Neutrophil (primary cell): ENCODE measurements at regions not wholly inside any gene's neighbourhood (a gene's known extent, or its start where the extent isn't known, plus 50 kb on each side); places are given as distances from the start of the nearest gene placed in this dataset.

ENCODE experiments used
- H3K27ac ChIP-seq: fragments of 200-600 bp; sonication (generic); 2 replicates; pipeline ENCODE4 v1.5.1; 2016; ENCODE audit warnings: mild to moderate bottlenecking, moderate library complexity
- H3K27me3 ChIP-seq: fragments of 200-600 bp; sonication (generic); 2 replicates; pipeline ENCODE4 v1.6.0; 2016; ENCODE audit warnings: mild to moderate bottlenecking
- H3K36me3 ChIP-seq: fragments of 200-600 bp; sonication (generic); 2 replicates; pipeline ENCODE4 v1.5.1; 2017
- H3K4me1 ChIP-seq, 2 experiments: fragments of 200-600 bp in 1 of 2; sonication (generic) in 1 of 2; 1 replicate in 1 of 2; 2 replicates in 1 of 2; pipeline versions ENCODE4 v1.5.1 to v1.6.1; 2013 to 2016; ENCODE audit warnings: low read depth in 1 of 2, low read length in 1 of 2, mild to moderate bottlenecking in 1 of 2, moderate library complexity in 1 of 2; ENCODE audit not compliant: control insufficient read depth in 1 of 2, insufficient read depth in 1 of 2
- H3K4me3 ChIP-seq, 2 experiments: fragments of 200-600 bp in 1 of 2; sonication (generic) in 1 of 2; 1 replicate in 1 of 2; 2 replicates in 1 of 2; pipeline ENCODE4 v1.5.1; 2013 to 2016; ENCODE audit warnings: low read depth in 1 of 2, low read length in 1 of 2, mild to moderate bottlenecking in 1 of 2, moderate library complexity in 1 of 2
- H3K9me3 ChIP-seq: fragments of 200-600 bp; sonication (generic); 2 replicates; pipeline ENCODE4 v1.5.1; 2016
- TF ChIP-seq, protein P1 (sequence below): fragments of 200-600 bp; sonication (generic); IDR thresholded peaks from 2 replicates; pipeline ENCODE4 v1.5.1; 2016; ENCODE audit warnings: antibody characterized with exemption

- H3K27me3 ChIP-seq, result no peaks in the 10 kb centered on the region
- TF ChIP-seq, protein P1, sequence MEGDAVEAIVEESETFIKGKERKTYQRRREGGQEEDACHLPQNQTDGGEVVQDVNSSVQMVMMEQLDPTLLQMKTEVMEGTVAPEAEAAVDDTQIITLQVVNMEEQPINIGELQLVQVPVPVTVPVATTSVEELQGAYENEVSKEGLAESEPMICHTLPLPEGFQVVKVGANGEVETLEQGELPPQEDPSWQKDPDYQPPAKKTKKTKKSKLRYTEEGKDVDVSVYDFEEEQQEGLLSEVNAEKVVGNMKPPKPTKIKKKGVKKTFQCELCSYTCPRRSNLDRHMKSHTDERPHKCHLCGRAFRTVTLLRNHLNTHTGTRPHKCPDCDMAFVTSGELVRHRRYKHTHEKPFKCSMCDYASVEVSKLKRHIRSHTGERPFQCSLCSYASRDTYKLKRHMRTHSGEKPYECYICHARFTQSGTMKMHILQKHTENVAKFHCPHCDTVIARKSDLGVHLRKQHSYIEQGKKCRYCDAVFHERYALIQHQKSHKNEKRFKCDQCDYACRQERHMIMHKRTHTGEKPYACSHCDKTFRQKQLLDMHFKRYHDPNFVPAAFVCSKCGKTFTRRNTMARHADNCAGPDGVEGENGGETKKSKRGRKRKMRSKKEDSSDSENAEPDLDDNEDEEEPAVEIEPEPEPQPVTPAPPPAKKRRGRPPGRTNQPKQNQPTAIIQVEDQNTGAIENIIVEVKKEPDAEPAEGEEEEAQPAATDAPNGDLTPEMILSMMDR, result no peak
- no peaks in the 10 kb centered on the region for H3K36me3 ChIP-seq
- no peaks in the 10 kb centered on the region for H3K9me3 ChIP-seq
- no peak overlapping the region for H3K4me3 ChIP-seq
- H3K27ac ChIP-seq, result no peak overlapping the region
- H3K4me1 ChIP-seq, result no peaks in the 10 kb centered on the region
Measured at GRCh38 chr3:104537323-104537722, 829.4 kb upstream of the ALCAM start.

DNA sequence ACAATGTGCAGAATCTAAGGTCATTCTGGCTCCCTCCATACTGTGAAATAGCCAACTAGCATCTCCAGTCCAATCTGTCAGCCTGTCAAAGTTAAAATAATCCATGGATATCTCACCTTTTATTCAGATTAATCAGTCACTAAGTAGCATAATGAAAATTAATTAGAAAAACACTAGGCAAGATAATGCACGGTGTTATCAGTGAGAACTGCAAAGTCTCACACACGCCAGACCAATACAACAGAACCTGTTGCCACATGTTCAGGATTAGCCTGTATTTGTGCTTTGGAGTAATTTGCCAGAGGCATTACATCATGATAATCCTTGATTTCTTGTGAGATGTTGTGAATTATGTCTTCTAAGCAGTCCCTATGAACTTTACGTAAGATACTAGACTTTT, 820.4 kb upstream of the ALCAM start:
- H3K27ac ChIP-seq, result no peak overlapping the region

GRCh38 chr3:104547031-104547430, 819.7 kb upstream of the ALCAM start:
- Histone ChIP-seq H3K27ac (no peak overlapping the region), H3K27me3 (no peaks in the 10 kb centered on the region), H3K4me3 (no peak overlapping the region), H3K4me1 (no peaks in the 10 kb centered on the region), H3K9me3 (no peaks in the 10 kb centered on the region), H3K36me3 (no peaks in the 10 kb centered on the region)
- TF ChIP-seq, protein P1, result no peak

More for the DNA sequence above, 820.4 kb upstream of the ALCAM start:
- H3K4me3 ChIP-seq, result no peak overlapping the region
- no peaks in the 10 kb centered on the region for H3K9me3 ChIP-seq
- no peaks in the 10 kb centered on the region for H3K4me1 ChIP-seq
- TF ChIP-seq, protein P1, result no peak
- no peaks in the 10 kb centered on the region for H3K36me3 ChIP-seq
- H3K27me3 ChIP-seq, result no peaks in the 10 kb centered on the region

DNA sequence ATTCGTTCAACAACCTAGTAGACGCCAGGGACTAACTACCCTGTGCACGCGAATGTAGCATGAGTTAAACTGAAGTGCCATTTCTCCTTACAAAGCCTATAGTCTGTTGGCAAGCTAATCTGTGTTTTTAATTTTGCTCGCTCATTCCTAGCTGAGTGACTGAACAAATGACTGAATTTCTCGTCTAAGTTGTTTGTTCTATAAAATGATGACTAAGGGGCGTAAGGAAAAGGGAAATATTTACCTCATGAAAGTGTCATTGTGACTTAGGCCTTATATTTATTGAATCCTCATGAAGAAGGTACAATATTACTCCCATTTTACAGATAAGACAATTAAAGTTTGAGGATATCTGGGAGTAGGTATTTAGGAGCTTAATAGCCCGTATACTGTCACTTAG, 818.3 kb upstream of the ALCAM start:
- Histone ChIP-seq H3K27ac (no peak overlapping the region), H3K4me1 (no peaks in the 10 kb centered on the region), H3K4me3 (no peak overlapping the region), H3K36me3 (no peaks in the 10 kb centered on the region), H3K27me3 (no peaks in the 10 kb centered on the region), H3K9me3 (no peaks in the 10 kb centered on the region)
- TF ChIP-seq, protein P1, result no peak

DNA sequence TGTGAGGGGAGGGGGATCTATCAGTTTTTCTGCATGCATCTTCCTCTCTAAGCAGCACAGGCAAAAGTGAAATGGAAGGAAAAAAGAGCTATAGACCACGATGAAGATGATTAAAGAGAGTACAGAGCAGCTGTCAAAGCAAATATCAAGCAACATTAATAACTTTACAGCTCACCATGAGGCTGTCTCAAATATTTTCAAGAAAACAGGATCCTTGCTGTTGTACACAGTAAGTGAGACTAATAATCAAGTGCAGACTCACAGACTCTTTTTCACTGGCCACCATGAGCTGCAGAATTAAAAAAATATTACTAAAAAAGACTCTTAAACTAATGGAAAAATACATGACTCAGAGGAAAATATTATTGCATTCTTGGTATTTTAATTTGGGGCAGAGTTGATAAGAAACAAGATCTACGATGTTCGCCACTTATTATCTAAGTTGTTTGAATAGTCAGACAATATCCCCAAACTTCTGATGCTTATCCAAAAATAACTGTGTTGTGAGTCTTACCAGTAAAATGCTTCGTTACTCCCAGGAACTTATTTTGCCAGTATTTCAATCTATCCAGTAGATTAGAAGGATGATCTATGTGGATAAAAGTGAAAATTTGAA, 817.5 kb upstream of the ALCAM start:
- TF ChIP-seq, protein P1, result no peak
- no peaks in the 10 kb centered on the region for H3K36me3 ChIP-seq
- H3K9me3 ChIP-seq, result no peaks in the 10 kb centered on the region
- H3K27me3 ChIP-seq, result no peaks in the 10 kb centered on the region
- no peaks in the 10 kb centered on the region for H3K4me1 ChIP-seq
- no peak overlapping the region for H3K27ac ChIP-seq
- no peak overlapping the region for H3K4me3 ChIP-seq
